HUDEP-2 (cell line): ENCODE measurements at regions not wholly inside any gene's neighbourhood (a gene's known extent, or its start where the extent isn't known, plus 50 kb on each side); places are given as distances from the start of the nearest gene placed in this dataset.
A peak's percentile ranks its signal among the peaks of the same experiment; 100 is the strongest.

Source experiments
- DNase-seq, 76 experiments: peaks; one replicate each; lab custom pipeline; 2025; ENCODE audit not compliant: unreplicated experiment in 76 of 76; lab: John Stamatoyannopoulos, UW

DNA sequence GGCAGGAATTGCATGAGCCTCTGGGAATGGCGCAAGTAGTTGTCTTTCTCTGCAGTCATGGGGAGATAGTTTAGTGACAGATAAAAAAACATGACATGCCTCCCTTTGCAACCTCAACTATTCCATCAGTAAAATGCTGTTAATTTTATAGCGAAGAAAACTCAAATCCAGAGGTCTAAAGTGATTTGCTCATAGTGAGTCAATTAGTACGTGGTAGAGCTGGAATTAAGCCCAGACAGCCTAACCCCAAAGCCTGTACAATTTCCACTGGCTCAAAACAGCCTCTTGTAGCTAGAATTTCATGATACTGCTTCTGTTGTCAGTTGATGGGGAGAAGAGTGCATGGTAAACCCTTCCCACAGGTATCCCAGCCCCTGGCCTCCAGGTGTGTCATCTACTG lies 81.3 kb upstream of the TRPC5 start:
- DNase-seq = no peak

DNA sequence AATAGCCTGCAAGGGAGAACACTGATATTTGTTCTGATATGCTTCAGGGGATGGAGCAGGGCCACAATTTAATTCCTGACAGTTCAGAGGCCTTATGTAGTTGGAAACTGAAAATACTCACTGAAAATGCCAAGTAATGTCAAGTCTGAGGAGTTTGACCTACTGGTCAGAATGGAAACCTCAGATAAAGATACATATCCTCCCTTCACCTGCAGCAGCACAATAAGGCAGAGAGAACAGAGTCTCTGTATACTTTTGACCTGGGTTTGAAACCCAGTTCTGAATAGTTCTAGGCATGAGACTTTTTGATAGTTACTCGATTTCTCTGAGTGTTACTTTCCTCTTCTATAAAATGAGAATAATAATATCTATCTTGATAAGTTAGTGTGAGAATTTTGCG lies 65.8 kb upstream of the TRPC5 start:
- no peak for DNase-seq

GRCh38 chrX:112147206-112147605 lies 64.6 kb upstream of the TRPC5 start:
- DNase-seq = peak in 2 of 76 experiments; percentile 0

DNA sequence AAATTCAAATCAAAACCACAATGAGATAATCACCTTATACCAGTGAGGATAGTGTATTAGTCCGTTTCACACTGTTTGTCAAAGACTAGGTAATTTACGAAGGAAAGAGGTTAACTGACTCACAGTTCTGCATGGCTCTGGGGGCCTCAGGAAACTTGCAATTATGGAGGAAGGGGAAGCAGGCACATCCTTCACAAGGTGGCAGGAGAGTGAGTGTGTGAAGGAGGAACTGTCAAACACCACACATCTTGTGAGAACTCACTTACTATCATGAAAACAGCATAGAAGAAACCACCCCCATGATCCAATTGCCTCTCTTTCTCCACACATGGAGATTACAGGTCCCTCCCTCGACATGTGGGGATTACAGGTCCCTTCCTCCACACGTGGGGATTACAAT lies 54.7 kb upstream of the TRPC5 start:
- DNase-seq = no peak
